GM21360 (cell line): ENCODE measurements at regions not wholly inside any gene's neighbourhood (a gene's known extent, or its start where the extent isn't known, plus 50 kb on each side); places are given as distances from the start of the nearest gene placed in this dataset.
"Not testable (repeated sequence)": the region's sequence is repeated elsewhere in the genome, so short reads cannot be mapped to it uniquely, and the experiment has no call there.

ENCODE experiments used
- ATAC-seq: cut with Tn5 transposase; IDR thresholded peaks from one replicate; pipeline ENCODE4 v1.9.1; 2021; ENCODE audit warnings: mild to moderate bottlenecking, moderate library complexity; ENCODE audit not compliant: unreplicated experiment

- no peak for ATAC-seq
Observed at GRCh38 chr5:155594270-155594669, 580.7 kb downstream of the KIF4B start.

GRCh38 chr5:155595791-155596190, 582.2 kb downstream of the KIF4B start:
- ATAC-seq, result no peak

- no peak for ATAC-seq
Observed at GRCh38 chr5:155598552-155598951, 585.0 kb downstream of the KIF4B start.

GRCh38 chr5:155605920-155606319, 592.4 kb downstream of the KIF4B start:
- ATAC-seq, result no peak

- peak; percentile 84 for ATAC-seq
Observed at GRCh38 chr5:155616779-155617392, 603.3 kb downstream of the KIF4B start.

- ATAC-seq, result no peak
Observed at GRCh38 chr5:155619688-155620087, 606.1 kb downstream of the KIF4B start.

- no peak for ATAC-seq
Observed at GRCh38 chr5:155620821-155621410, 607.4 kb downstream of the KIF4B start.

- no peak for ATAC-seq
Observed at GRCh38 chr5:155624597-155625241, 611.2 kb downstream of the KIF4B start.

GRCh38 chr5:155625315-155625714, 611.8 kb downstream of the KIF4B start:
- no peak for ATAC-seq

- ATAC-seq, result no peak
Observed at GRCh38 chr5:155625897-155626543, 612.5 kb downstream of the KIF4B start.

- ATAC-seq, result no peak
Observed at GRCh38 chr5:155626592-155626991, 613.0 kb downstream of the KIF4B start.

GRCh38 chr5:155628346-155628745, 614.8 kb downstream of the KIF4B start:
- ATAC-seq, result no peak

- ATAC-seq, result no peak
Observed at GRCh38 chr5:155629597-155629996, 616.0 kb downstream of the KIF4B start.

- no peak for ATAC-seq
Observed at GRCh38 chr5:155631116-155631515, 617.6 kb downstream of the KIF4B start.

GRCh38 chr5:155633338-155633957, 619.9 kb downstream of the KIF4B start:
- ATAC-seq, result no peak

- ATAC-seq, result no peak
Observed at GRCh38 chr5:155649666-155650065, 636.1 kb downstream of the KIF4B start.

GRCh38 chr5:155655569-155655968, 642.0 kb downstream of the KIF4B start:
- no peak for ATAC-seq

- ATAC-seq, result no peak
Observed at GRCh38 chr5:155661859-155662258, 648.3 kb downstream of the KIF4B start.

- no peak for ATAC-seq
Observed at GRCh38 chr5:155665361-155665760, 651.8 kb downstream of the KIF4B start.

GRCh38 chr5:155672001-155672400, 655.0 kb upstream of the SGCD start:
- not testable (repeated sequence) for ATAC-seq

GRCh38 chr5:155676967-155677366, 650.0 kb upstream of the SGCD start:
- ATAC-seq, result peak; percentile 91
